Activated naive CD4-positive, alpha-beta T cell treated with Interleukin-2 at 50 U/mL for 16 hours (primary cell): ENCODE measurements at regions not wholly inside any gene's neighbourhood (a gene's known extent, or its start where the extent isn't known, plus 50 kb on each side); places are given as distances from the start of the nearest gene placed in this dataset.

Source experiments
- DNase-seq: peaks from one replicate; pipeline ENCODE4 v3.0.0-alpha.2; 2020

- no peak for DNase-seq
Observed at GRCh38 chr16:6918646-6919045, 414.0 kb upstream of the RBFOX1 start.

DNA sequence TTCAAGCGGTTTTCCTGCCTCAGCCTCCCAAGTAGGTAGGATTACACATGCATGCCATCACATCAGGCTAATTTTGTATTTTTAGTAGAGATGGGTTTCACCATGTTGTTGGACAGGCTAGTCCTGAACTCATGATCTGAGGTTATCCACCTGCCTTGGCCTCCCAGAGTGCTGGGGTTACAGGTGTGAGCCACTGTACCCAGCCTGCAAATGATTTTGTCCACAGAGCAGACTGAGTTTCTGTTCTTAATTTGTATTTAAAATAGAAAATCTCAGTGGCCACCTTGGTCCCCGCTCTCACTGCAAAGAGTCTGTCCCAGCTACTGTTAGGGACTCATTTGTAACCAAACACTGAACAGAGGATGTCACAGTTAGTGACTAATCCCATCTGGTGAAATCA is 415.7 kb upstream of the RBFOX1 start:
- DNase-seq = no peak

GRCh38 chr16:6913566-6913965 is 419.1 kb upstream of the RBFOX1 start:
- no peak for DNase-seq

DNA sequence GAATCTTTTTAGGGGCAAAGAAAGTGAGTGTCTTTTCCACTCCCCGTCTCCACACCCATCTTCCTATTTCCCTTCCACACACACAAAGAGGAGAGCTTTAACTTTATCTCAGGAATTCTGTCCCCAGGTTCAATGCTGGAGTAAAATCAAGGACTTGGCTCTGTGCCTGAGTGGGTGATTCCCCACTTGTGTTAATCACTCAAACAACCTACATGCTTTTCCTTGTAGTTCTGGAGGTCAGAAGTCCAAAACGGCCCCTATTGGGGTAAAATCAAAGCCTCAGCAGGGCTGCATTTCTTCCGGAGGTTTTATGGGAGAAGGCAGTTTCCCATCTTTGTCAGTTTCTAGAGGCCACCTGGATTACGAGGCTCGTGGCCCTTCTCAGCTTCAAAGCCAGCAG is 422.3 kb upstream of the RBFOX1 start:
- DNase-seq = no peak

DNA sequence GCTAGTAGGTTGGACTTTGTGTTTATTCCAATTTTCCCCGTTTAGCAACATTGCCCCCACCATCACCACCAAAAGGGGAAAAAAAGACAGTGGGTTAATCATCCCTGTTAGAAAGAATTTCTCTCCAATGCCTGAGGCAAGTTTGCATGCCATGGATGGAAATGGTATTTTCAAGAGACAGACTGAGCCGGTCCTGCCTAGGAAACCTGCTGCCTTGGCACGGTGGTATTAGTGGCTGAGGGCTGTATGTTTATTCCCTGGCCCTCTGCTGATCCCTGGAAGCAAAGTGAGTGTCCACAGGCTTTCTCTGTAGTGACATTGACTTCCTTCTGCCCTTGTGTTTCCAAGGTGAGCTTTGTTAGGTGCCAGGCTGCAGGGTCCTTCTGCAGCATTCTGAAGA is 427.0 kb upstream of the RBFOX1 start:
- DNase-seq = no peak

DNA sequence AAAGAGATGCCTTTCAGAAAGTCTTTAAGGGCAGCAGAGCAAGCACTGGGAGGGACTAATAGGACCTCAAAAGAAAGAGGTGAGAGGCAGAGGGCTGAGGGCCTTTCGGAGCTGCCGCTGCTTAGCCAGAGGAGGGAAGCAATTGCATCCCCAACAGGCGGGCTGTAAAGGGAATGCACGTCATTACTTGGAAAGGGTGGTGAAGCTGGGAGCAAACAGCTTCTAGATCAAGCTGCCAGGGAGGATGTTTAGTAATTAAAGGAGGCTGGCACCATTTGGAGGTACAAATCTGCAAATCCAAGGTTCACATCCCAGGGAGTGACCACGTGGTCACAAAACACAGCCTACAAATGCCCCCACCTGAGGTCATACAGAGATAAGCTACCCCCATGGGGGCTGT is 429.0 kb upstream of the RBFOX1 start:
- DNase-seq = no peak

DNA sequence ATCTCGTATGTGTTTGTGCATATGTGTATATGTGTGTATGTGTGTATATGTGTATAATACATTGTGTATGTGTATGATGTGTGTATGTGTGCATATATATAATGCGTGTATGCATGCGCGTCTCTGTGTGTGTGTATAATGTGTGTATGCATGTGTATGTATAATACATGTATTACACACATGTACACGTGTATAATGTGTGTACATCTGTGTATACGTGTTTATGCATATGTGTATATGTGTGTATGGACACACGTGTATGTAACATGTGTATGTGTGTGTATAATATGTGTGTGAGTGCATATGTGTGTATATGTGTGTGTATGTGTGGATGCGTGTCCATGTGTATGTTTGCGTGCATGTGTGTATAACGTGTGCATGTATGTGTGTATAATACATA is 433.7 kb upstream of the RBFOX1 start:
- DNase-seq = no peak

GRCh38 chr16:6897876-6898485 is 434.7 kb upstream of the RBFOX1 start:
- no peak for DNase-seq

DNA sequence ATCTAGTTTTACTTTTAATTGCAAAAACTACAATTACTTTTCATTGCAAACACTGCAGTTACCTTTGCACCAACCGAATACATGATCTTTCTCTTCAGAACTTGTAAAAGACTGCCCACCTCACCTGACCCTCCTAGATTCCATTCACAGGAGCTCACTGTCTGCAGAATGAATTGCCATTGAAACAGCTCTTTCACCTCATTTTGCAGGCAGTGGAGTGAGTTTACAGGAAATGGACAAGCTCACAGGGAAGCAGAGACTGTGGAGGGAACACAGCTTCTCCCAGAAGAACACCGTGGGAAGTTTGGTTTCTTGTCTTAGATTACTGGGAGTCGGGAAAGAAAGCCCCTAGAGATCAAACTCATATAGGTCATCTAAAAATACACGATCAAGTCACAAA is 439.7 kb upstream of the RBFOX1 start:
- DNase-seq = no peak

DNA sequence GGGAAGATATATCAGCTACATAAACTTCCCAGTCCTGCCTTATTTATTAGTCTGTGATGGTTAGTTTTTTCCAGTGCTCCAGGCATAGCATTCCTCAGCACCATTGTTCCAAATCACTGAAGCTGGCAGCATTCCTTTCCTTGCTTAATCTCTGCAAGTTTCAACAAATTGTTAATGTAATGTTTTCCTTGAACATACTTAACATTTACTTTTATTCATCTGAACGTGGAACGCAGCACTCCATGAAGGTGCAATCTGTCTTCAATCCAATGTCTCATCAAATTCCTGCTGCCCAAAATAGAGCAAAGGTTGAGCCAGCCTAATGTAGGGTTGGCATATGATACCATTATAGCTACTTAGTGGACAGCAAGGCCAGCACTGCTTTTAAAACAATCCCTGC is 441.1 kb upstream of the RBFOX1 start:
- no peak for DNase-seq

GRCh38 chr16:6888531-6888930 is 444.1 kb upstream of the RBFOX1 start:
- no peak for DNase-seq

GRCh38 chr16:6884002-6884401 is 448.6 kb upstream of the RBFOX1 start:
- no peak for DNase-seq

GRCh38 chr16:6880263-6880662 is 452.4 kb upstream of the RBFOX1 start:
- DNase-seq = no peak

DNA sequence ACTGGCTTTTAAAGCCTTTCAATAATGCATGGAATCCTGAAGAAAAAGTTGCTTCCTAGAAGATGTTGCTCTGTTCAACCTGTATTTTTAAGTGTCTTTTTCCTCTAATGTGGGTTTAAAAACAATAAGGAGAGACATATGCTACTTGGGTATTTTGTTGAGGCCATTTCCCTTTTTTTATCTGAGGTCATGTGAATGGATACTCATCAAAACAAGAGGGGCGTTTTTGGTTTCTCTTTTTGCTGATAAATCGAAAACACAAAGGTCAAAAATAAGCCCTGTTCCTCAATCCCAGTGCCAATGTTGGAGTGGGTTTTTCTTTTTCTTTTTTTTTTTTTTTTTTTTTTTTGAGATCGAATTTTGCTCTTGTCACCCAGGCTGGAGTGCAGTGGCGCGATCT is 468.0 kb upstream of the RBFOX1 start:
- no peak for DNase-seq

GRCh38 chr16:6864244-6864643 is 468.4 kb upstream of the RBFOX1 start:
- no peak for DNase-seq

DNA sequence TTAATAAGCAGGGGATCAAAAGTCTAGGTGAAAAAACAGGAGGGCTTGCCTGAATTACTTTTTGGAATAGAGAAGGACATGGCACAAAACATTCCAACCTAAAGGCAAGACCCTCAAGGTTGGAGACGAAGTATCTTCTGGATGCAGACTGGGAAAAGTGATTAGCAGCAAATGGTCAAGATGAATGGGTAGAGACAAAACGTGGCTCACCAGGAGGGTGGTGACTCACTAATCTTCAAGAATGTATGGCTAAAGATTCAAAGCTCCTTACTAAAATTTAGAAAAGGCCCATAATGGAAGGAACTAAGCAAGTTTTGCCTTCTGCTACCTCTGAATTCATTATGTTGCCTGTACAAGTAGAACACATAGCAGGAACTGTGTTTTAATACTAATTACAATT is 469.5 kb upstream of the RBFOX1 start:
- no peak for DNase-seq

GRCh38 chr16:6861815-6862477 is 470.7 kb upstream of the RBFOX1 start:
- DNase-seq = no peak

DNA sequence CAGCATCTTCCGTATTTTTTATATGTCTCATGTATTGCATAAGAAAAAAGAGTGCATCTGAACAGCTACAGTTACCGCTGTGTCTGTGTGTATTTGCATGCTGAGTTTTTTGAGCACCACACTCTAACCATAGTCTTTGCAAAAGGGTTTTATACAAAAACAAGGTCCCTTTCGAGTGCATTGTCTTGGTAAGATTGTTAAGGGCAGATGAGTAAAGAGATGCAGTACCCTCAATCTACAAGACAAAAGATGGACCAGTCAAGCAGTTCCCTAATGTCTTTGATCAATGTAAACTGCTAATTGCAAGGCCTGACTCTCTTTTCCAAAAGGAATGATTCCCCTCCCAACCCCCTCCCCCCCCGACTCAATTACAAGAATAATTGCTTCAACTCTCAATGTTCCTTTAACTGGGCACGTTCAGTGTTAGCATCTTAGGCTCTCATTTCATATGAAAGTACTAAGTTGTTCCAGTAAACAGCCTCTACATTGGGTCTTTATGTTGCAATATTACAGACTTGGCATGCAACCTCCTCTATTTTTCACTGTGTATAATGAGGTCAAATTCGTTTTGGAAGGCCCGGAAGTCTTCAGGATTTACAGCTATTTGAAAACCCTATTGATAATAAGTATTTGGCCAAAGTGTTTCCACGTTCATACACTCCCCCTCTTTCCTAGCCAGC is 471.4 kb upstream of the RBFOX1 start:
- DNase-seq = no peak

DNA sequence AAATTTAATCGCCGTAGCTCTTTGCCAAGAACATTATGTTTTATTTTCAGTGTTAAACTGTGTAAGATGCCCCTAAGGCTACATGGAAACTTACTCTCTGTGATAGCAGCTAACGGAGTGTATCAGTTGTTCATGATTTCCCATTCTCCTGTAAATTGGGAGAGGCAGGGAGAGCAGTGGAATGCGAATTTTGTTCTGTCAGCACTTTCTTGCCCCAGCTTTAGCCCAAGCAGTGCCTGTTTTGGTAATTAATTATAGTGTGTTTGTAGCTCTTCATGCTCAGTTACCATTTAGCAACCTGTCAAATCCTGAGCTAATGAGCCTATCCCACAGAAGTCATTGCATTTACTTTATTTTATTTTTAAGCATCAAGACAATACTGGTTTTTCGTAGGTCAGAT is 475.1 kb upstream of the RBFOX1 start:
- DNase-seq = no peak

- DNase-seq = no peak
Observed at GRCh38 chr16:6856578-6856977, 476.1 kb upstream of the RBFOX1 start.

DNA sequence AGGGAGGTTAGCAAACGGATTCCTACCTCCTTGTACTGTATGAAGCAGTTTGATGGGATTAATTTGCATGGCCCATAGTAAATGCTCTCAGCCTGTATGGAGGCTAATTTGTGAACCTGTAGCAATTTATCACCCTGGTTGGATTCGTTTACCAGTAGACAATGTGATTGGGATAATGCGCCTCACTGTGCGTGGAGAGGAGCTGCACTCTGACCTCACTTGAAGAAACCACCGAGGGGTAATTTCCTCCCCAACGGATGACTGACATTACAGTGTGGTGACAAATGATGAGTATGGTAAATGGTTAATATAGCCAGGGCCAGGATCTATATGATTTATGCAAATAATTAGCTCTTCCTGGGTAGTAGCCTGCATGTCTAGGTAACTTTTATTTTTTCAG is 479.1 kb upstream of the RBFOX1 start:
- no peak for DNase-seq

- DNase-seq = no peak
Observed at GRCh38 chr16:6852643-6853225, 479.9 kb upstream of the RBFOX1 start.

GRCh38 chr16:6846452-6846851 is 486.2 kb upstream of the RBFOX1 start:
- no peak for DNase-seq

DNA sequence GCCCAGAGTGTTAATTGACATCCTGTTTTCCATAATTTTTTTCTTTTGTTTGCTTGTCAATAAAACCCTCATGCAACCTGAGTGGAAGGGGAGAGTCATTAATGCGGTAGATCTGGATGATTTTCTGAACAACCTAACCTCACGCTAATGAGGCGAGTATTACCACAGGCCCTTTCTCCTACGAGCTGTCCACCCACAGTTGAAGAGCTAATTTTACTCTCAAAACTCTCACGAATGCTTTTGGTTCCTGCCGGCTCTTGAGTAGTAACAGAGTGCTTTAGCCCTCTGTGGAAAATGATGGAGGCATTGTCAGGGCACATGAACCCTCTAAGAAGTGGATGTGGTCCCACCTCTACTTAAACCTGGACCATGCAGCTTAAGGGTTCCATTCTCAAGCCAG is 491.3 kb upstream of the RBFOX1 start:
- DNase-seq = no peak
